C4-2B (cell line): ENCODE measurements at regions not wholly inside any gene's neighbourhood (a gene's known extent, or its start where the extent isn't known, plus 50 kb on each side); places are given as distances from the start of the nearest gene placed in this dataset.

Source experiments
- ZFX ChIP-seq: fragments of 450-650 bp; IDR thresholded peaks from 2 replicates; pipeline ENCODE4 v1.6.1; 2017
- TF ChIP-seq, protein P1 (sequence below): fragments of 450-650 bp; conservative IDR thresholded peaks from 2 replicates; pipeline ENCODE4 v1.5.1; 2017; ENCODE audit warnings: mild to moderate bottlenecking

DNA sequence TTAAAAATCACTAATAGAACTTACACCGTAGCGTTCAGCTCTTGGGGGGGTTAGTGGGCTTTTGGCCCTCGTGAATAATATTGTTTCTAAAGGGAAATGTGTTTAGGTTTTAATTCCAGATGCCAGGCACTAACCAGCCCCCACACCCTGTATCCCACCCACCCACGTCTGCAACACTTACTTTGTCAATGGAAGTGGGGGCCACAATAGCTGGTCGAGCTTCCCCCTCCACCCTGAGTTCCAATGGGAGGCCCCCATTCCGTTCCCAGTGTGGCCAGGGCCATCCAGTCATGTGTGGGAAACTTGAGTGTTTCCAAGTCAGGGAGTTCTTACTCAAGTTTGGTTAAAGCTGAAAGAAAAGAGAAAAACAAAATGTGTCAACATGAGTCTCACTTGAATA lies 271.4 kb downstream of the ENC1 start:
- TF ChIP-seq, protein P1, sequence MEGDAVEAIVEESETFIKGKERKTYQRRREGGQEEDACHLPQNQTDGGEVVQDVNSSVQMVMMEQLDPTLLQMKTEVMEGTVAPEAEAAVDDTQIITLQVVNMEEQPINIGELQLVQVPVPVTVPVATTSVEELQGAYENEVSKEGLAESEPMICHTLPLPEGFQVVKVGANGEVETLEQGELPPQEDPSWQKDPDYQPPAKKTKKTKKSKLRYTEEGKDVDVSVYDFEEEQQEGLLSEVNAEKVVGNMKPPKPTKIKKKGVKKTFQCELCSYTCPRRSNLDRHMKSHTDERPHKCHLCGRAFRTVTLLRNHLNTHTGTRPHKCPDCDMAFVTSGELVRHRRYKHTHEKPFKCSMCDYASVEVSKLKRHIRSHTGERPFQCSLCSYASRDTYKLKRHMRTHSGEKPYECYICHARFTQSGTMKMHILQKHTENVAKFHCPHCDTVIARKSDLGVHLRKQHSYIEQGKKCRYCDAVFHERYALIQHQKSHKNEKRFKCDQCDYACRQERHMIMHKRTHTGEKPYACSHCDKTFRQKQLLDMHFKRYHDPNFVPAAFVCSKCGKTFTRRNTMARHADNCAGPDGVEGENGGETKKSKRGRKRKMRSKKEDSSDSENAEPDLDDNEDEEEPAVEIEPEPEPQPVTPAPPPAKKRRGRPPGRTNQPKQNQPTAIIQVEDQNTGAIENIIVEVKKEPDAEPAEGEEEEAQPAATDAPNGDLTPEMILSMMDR: no peak
- TF ChIP-seq ZFX: no peak
